NCI-H524 treated with DMSO at 0.1 percent for 48 hours (cell line): ENCODE measurements at regions not wholly inside any gene's neighbourhood (a gene's known extent, or its start where the extent isn't known, plus 50 kb on each side); places are given as distances from the start of the nearest gene placed in this dataset.

Source experiments
- DNase-seq: peaks from one replicate; lab custom pipeline; 2025; lab: John Stamatoyannopoulos, UW

GRCh38 chr20:50258790-50259483 lies 68.3 kb downstream of the CEBPB start:
- DNase-seq: no peak

DNA sequence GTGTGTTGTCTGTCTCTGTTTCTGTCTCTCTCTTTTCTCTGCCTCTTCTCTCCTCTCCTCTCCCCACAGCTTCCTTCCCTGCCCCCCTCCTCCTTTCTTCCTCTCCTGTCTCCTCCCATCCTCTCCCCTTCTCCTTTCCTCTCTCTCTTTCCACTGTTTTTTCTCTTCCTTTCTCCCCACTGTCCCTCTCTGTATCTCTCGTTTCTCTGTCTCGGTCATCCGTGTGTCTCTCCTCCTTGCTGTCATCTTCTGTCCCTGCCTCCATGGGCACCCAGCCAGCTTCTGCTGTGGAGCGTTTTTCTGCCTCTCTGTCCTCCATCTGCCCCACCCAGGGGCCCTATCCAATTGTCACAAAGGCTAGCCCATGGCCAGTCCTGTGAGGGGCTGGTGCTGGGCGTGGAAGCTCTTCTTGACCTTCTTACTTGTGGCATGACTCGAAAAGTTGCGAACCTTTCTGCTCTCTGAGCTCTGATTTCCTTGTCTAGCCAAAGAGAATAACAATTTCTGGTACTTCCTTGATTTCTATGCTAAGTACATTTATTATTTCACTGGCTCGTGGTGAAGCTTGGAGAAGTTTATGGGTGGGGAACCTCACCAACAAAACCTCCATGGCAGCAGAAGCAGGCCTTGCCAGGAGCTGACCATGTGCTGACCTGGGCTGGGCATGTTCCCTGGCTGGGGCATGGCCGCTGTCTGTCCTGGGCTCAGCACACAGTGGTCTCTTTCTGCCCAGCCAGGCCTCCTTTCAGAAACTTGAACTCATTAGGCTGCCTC lies 69.3 kb downstream of the CEBPB start:
- no peak for DNase-seq

GRCh38 chr20:50260479-50261221 lies 70.0 kb downstream of the CEBPB start:
- DNase-seq: no peak

- DNase-seq: no peak
Measured at GRCh38 chr20:50261471-50262212, 71.0 kb downstream of the CEBPB start.

DNA sequence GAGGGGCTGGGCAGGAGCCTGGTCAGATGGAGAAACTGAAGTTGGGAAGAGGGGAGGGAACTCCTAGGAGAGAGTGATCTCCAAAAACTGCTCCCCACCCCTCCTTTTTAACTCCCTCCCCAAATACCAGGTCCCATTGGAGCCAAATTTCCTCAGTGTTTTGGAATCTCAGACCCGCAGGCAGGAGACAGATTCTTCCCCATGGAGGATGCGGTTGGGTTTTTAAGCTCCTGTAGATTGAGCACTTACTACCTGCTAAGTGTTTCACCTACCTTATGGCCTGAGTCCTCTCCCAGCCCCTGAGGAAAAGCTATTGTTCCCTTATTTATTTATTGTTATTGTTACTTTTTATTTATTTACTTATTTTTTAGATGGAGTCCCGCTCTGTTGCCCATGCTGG lies 73.2 kb downstream of the CEBPB start:
- no peak for DNase-seq

DNA sequence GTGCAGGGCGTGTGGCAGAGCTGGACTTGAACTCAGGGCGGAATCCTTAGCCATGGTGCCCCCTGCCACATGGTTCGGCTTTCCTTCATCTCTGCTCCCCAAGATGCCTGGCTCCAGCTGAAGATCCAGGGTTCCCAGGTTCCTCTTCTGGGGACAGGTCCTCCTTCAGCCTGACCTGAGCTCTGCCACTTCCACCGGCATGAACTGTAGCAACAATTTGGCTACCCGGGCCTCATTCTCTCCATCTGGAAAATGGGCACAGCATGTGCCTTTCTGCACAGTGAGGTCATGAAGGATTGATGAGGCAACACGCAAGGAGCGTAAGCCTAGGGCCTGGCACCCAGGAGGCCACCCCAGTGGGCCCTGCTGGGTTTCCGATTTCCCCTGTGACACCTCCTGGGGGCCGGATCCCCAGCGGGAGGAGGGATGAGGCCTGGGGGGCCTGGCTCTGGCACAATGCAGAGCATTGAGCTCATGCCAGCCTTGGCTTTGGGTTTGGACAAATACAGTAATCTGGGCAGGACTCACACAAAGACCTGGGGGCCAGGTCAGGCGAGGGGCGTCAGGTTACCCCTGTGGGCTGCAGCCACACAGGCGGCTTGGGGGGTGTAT lies 74.0 kb downstream of the CEBPB start:
- no peak for DNase-seq

GRCh38 chr20:50265245-50265946 lies 74.8 kb downstream of the CEBPB start:
- DNase-seq: no peak

GRCh38 chr20:50266293-50267040 lies 75.8 kb downstream of the CEBPB start:
- no peak for DNase-seq

GRCh38 chr20:50267041-50267865 lies 76.6 kb downstream of the CEBPB start:
- no peak for DNase-seq

DNA sequence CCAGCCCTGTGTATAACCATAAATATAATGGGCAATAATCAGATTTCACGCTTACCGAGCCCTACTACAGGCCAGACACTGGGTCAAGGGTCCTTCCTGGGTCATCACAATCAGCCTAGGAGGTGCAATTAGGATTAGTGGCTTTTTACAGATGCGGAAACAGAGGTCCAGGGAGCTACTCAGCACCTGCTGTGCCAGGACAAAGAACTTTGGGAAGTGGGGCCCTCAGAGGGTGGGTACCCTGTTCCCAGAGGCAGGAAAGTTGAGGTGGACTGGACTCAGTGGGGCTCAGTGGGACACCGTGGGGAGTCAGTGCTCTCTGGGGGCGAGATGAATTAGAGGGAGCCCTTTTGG lies 77.2 kb downstream of the CEBPB start:
- DNase-seq: no peak

DNA sequence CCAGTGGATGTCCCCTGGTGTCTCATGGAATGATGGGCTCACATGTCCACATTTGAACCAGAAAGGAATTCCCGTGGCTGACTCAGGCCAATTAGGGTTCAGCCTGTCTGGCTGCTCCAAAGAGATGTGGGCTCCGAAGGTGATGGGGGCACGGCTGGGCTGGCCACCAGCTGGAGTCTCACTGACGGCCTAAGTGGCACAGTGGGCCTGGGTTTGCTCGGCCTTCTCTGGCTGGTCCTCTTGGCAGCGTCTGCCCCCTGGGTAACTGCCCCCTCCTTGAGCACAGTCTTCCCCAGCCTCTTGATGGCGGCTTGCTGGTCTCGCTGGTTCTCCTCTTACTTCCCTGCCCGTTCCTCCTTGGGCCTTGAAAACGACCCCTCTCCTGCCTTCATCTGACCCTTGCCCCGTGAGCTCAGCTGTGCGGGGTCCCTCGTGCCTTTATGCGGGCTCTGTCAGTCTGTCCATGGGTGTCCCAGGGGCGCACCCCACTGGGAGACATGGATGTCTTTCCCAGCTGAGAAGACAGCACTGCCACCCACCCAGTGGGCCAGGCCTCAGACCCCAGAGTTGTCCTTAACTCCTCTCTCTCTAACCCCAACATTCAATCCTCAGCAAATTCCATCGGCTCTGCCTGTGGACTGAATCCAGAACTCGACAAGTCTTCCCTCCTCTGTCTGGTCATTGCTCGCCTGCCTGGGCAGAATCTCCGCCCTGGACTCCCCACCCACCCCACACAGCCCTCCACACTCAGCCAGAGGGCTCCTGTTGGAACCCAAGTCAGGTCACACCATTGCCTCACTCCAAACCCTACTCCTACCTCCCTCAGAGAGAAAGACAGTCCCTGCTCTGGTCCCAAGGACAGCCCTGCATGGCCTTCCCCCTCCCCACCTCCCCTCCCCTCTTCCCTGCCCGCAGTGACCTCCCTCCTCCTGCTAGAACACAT lies 78.7 kb downstream of the CEBPB start:
- DNase-seq: no peak

- DNase-seq: no peak
Measured at GRCh38 chr20:50270034-50270395, 79.4 kb downstream of the CEBPB start.

- no peak for DNase-seq
Measured at GRCh38 chr20:50270569-50270968, 79.9 kb downstream of the CEBPB start.

- DNase-seq: no peak
Measured at GRCh38 chr20:50271176-50271575, 80.5 kb downstream of the CEBPB start.

DNA sequence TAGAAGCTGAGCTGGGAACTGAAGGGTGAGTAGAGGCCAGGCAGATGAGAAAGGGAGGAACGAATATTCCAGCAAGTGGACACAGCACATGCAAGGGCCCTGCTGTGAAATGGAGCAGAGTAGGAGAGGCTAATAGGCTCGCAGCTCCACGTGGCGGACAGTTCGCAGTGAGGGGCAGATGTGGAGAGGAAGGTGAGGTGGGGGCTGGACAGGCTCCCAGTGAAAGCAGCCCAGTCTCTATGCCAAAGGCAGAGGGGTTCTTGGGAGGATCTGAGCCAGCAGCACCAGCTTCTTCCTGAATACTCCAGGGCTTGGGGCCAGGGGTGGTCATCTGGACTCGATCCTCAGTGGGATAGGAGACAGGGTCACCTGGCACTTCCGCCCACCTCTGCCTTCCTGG lies 81.0 kb downstream of the CEBPB start:
- DNase-seq: no peak

DNA sequence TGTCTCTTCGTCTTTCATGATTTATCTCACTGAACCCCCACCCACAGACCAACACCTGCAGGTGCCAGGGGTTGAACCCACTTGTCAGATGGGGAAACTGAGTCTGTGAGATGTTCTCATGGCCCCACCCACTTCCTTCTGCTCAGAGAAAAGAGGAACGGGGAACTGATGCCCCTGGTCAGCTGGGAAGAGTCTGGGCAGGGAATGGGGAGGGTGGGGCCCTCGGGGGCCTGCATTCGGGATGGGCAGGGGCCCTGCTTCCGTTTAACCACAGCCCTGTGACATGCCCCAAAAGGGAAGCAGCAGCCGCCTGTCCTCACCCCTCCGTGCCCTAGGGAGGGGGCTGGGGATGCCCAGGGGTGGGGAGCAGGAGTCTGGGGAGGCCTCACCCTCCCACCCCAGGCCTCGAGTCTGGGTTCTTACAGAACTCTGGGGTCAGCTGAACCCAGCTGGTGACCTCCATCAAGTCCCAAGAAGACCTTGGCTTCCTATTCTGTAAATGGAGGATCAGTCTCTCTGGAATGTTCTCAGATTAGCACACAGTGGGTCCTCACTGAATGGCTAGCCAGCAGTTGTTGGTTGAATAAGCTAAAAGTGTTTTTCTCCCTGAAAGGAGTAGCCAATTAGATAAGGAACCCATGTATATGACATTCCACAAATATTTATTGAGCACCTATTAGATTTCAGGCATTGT lies 81.5 kb downstream of the CEBPB start:
- no peak for DNase-seq

DNA sequence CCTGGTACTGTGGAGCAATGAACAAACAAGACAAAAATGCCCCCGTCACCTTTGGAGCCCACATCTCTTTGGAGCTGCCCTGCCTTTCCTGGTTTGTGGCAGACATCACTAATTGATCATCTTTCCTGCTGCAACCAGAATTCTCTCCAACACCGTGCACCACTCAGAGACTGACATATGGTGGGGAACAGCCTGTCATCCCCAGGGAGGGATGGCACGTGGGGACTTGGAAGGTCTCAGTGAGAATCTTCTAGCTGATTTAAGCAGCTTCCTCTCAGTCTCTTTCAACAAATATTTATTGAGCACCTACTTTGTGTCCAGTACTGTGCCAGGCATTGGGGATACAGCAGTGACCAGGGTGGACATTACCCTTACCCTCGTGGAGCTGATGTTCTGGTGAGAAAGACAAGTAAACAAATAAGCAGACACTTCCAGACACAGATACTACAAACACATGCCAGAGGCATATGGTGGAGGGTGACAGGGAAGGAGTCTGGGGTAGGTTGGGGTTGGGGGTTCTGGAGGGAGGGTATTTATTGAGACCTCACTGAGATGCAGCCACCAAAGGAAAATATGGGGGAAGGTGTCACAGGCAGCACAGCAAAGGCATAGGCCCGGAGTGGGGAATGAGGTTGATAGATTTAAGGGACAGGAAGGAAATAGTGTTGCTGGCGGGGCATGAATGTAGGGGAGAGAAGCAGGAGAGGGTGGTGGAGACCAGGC lies 82.3 kb downstream of the CEBPB start:
- DNase-seq: peak; percentile 28
